ENCODE measurements at regions not wholly inside any gene's neighbourhood (a gene's known extent, or its start where the extent isn't known, plus 50 kb on each side); places are given as distances from the start of the nearest gene placed in this dataset.

GRCh38 chr7:25877802-25878789, 273.9 kb upstream of the NFE2L3 start:
- no peaks in the 10 kb centered on the region for H3K27me3 ChIP-seq (ENCODE audit: low read length)
- H3K9me2 ChIP-seq (replicated peaks; ENCODE audit: insufficient read depth, low read length): no peaks in the 10 kb centered on the region
- peak overlapping the region; percentile 86 for H3K27ac ChIP-seq (ENCODE audit: low read length)
- H3K4me3 ChIP-seq (ENCODE audit: low read length): peak overlapping the region; percentile 28
- H3K9me3 ChIP-seq (ENCODE audit: low read length): no peaks in the 10 kb centered on the region
- peak; percentile 77 for DNase-seq
- H2AFZ ChIP-seq (ENCODE audit: low read length): peak overlapping the region; percentile 91
- H3K36me3 ChIP-seq (ENCODE audit: insufficient read depth, low read length): no peaks in the 10 kb centered on the region
- no peaks in the 10 kb centered on the region for H4K20me1 ChIP-seq (ENCODE audit: insufficient read depth, low read depth, low read length)
- H3K4me1 ChIP-seq (ENCODE audit: low read length): peaks cover 39% of the 10 kb centered on the region
- peak overlapping the region; percentile 56 for H3K9ac ChIP-seq (ENCODE audit: low read length)
- H3K79me2 ChIP-seq (ENCODE audit: low read length): no peaks in the 10 kb centered on the region
- peak overlapping the region; percentile 67 for H3K4me2 ChIP-seq (ENCODE audit: low read depth, low read length, poor library complexity, severe bottlenecking)

DNA sequence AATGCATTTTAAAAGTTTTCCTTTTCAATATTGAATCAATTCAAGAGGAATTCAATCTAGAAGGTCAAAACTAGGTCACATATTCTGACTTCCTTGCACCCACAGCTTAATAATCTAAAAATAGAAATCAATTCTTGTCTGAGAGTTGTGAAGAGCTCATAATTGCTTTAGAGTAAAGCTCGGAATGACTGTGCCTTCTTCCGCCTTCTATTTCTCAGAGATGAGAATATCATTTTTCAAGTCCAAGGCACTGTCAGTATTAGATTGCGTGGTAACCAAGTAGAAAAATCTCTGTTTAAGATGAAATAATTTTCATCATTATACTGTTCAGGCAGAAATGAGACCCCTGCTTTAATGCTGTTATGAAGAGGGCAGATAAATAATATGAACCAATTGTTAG, 272.2 kb upstream of the NFE2L3 start:
- Histone ChIP-seq H3K79me2 (ENCODE audit: low read length) (no peaks in the 10 kb centered on the region), H3K9me3 (ENCODE audit: low read length) (no peaks in the 10 kb centered on the region), H4K20me1 (ENCODE audit: insufficient read depth, low read depth, low read length) (no peaks in the 10 kb centered on the region), H3K4me1 (ENCODE audit: low read length) (peaks cover 54% of the 10 kb centered on the region), H3K4me2 (ENCODE audit: low read depth, low read length, poor library complexity, severe bottlenecking) (no peak overlapping the region), H3K27ac (ENCODE audit: low read length) (no peak overlapping the region), H3K9me2 (replicated peaks; ENCODE audit: insufficient read depth, low read length) (no peaks in the 10 kb centered on the region), H2AFZ (ENCODE audit: low read length) (no peak overlapping the region), H3K9ac (ENCODE audit: low read length) (no peak overlapping the region), H3K36me3 (ENCODE audit: insufficient read depth, low read length) (no peaks in the 10 kb centered on the region), H3K4me3 (ENCODE audit: low read length) (no peak overlapping the region), H3K27me3 (ENCODE audit: low read length) (no peaks in the 10 kb centered on the region)
- no peak for DNase-seq

GRCh38 chr7:25881317-25882037, 270.5 kb upstream of the NFE2L3 start:
- no peaks in the 10 kb centered on the region for H3K79me2 ChIP-seq (ENCODE audit: low read length)
- H3K9me3 ChIP-seq (ENCODE audit: low read length): no peaks in the 10 kb centered on the region
- no peaks in the 10 kb centered on the region for H3K9me2 ChIP-seq (replicated peaks; ENCODE audit: insufficient read depth, low read length)
- no peak for DNase-seq
- H3K4me1 ChIP-seq (ENCODE audit: low read length): peaks cover 70% of the 10 kb centered on the region
- no peaks in the 10 kb centered on the region for H3K27me3 ChIP-seq (ENCODE audit: low read length)
- no peak overlapping the region for H2AFZ ChIP-seq (ENCODE audit: low read length)
- H3K9ac ChIP-seq (ENCODE audit: low read length): no peak overlapping the region
- no peak overlapping the region for H3K4me3 ChIP-seq (ENCODE audit: low read length)
- H3K27ac ChIP-seq (ENCODE audit: low read length): no peak overlapping the region
- no peaks in the 10 kb centered on the region for H4K20me1 ChIP-seq (ENCODE audit: insufficient read depth, low read depth, low read length)
- H3K36me3 ChIP-seq (ENCODE audit: insufficient read depth, low read length): no peaks in the 10 kb centered on the region
- no peak overlapping the region for H3K4me2 ChIP-seq (ENCODE audit: low read depth, low read length, poor library complexity, severe bottlenecking)

GRCh38 chr7:25882151-25882773, 269.7 kb upstream of the NFE2L3 start:
- H3K36me3 ChIP-seq (ENCODE audit: insufficient read depth, low read length): no peaks in the 10 kb centered on the region
- no peaks in the 10 kb centered on the region for H3K9me2 ChIP-seq (replicated peaks; ENCODE audit: insufficient read depth, low read length)
- H3K79me2 ChIP-seq (ENCODE audit: low read length): no peaks in the 10 kb centered on the region
- no peak overlapping the region for H3K4me3 ChIP-seq (ENCODE audit: low read length)
- H3K9ac ChIP-seq (ENCODE audit: low read length): no peak overlapping the region
- no peaks in the 10 kb centered on the region for H4K20me1 ChIP-seq (ENCODE audit: insufficient read depth, low read depth, low read length)
- no peak overlapping the region for H3K27ac ChIP-seq (ENCODE audit: low read length)
- no peaks in the 10 kb centered on the region for H3K9me3 ChIP-seq (ENCODE audit: low read length)
- no peak overlapping the region for H3K4me2 ChIP-seq (ENCODE audit: low read depth, low read length, poor library complexity, severe bottlenecking)
- H2AFZ ChIP-seq (ENCODE audit: low read length): no peak overlapping the region
- no peaks in the 10 kb centered on the region for H3K27me3 ChIP-seq (ENCODE audit: low read length)
- peaks cover 70% of the 10 kb centered on the region for H3K4me1 ChIP-seq (ENCODE audit: low read length)
- no peak for DNase-seq

DNA sequence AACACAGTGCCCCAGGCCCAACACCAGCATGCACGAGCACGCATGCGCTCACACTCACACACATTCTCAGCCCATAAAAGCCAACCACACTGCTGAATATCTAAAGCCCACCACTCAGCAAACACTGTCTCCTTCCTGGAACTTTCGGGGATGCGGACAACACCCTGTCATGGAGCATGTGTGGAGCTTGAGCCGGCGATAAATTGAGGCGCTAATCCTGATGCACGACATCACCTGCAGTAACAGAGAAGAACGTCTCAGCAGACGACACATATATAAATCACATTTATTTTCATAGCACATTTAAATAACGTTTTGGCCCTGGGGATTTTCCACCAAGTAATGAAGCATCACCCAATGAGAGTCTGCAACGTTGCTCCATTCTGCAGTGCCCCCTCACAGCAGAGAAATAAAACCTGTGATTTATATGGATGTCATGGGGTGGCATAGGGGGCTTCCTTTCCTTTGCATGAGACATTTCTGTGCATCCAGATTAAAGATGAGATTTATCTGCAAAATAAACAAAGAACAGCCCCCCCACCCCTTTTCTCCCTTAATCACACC, 267.7 kb upstream of the NFE2L3 start:
- Histone ChIP-seq H3K36me3 (ENCODE audit: insufficient read depth, low read length) (no peaks in the 10 kb centered on the region), H3K4me3 (ENCODE audit: low read length) (no peak overlapping the region), H4K20me1 (ENCODE audit: insufficient read depth, low read depth, low read length) (no peaks in the 10 kb centered on the region), H3K79me2 (ENCODE audit: low read length) (no peaks in the 10 kb centered on the region), H3K9ac (ENCODE audit: low read length) (no peak overlapping the region), H2AFZ (ENCODE audit: low read length) (no peak overlapping the region), H3K9me2 (replicated peaks; ENCODE audit: insufficient read depth, low read length) (no peaks in the 10 kb centered on the region), H3K27ac (ENCODE audit: low read length) (no peak overlapping the region), H3K27me3 (ENCODE audit: low read length) (no peaks in the 10 kb centered on the region), H3K9me3 (ENCODE audit: low read length) (no peaks in the 10 kb centered on the region), H3K4me2 (ENCODE audit: low read depth, low read length, poor library complexity, severe bottlenecking) (peak overlapping the region; percentile 28), H3K4me1 (ENCODE audit: low read length) (peaks cover 50% of the 10 kb centered on the region)
- peak; percentile 71 for DNase-seq

DNA sequence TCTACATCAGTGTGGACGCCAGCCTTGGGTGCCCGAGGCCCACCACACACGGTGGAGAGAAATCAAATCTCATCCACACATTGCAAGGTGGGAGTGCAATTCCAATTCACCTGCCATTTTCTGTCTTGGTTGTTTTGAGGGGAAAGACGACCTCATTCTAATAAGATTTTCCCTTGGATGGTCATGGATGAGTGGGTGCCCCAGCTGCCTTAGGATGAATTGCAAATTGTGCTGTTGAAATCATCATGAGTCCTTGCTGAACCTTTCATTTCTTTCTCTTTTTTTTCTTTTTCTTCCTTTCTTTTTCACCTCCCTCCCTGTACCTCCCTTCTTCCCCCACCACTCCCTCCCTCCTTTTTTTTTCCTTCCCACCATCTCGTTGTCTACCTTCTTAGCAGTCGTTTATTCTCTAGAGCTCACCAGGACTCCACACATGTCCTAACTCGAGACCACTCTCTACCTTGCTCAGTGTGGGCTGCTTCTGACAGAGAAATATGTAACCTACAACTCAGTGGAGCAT, 266.9 kb upstream of the NFE2L3 start:
- H3K9me2 ChIP-seq (replicated peaks; ENCODE audit: insufficient read depth, low read length): no peaks in the 10 kb centered on the region
- H2AFZ ChIP-seq (ENCODE audit: low read length): no peak overlapping the region
- H4K20me1 ChIP-seq (ENCODE audit: insufficient read depth, low read depth, low read length): no peaks in the 10 kb centered on the region
- no peak overlapping the region for H3K9ac ChIP-seq (ENCODE audit: low read length)
- no peaks in the 10 kb centered on the region for H3K9me3 ChIP-seq (ENCODE audit: low read length)
- DNase-seq: no peak
- H3K27me3 ChIP-seq (ENCODE audit: low read length): no peaks in the 10 kb centered on the region
- H3K4me1 ChIP-seq (ENCODE audit: low read length): peaks cover 50% of the 10 kb centered on the region
- H3K27ac ChIP-seq (ENCODE audit: low read length): no peak overlapping the region
- H3K4me2 ChIP-seq (ENCODE audit: low read depth, low read length, poor library complexity, severe bottlenecking): peak overlapping the region; percentile 28
- no peaks in the 10 kb centered on the region for H3K36me3 ChIP-seq (ENCODE audit: insufficient read depth, low read length)
- H3K4me3 ChIP-seq (ENCODE audit: low read length): no peak overlapping the region
- no peaks in the 10 kb centered on the region for H3K79me2 ChIP-seq (ENCODE audit: low read length)

DNA sequence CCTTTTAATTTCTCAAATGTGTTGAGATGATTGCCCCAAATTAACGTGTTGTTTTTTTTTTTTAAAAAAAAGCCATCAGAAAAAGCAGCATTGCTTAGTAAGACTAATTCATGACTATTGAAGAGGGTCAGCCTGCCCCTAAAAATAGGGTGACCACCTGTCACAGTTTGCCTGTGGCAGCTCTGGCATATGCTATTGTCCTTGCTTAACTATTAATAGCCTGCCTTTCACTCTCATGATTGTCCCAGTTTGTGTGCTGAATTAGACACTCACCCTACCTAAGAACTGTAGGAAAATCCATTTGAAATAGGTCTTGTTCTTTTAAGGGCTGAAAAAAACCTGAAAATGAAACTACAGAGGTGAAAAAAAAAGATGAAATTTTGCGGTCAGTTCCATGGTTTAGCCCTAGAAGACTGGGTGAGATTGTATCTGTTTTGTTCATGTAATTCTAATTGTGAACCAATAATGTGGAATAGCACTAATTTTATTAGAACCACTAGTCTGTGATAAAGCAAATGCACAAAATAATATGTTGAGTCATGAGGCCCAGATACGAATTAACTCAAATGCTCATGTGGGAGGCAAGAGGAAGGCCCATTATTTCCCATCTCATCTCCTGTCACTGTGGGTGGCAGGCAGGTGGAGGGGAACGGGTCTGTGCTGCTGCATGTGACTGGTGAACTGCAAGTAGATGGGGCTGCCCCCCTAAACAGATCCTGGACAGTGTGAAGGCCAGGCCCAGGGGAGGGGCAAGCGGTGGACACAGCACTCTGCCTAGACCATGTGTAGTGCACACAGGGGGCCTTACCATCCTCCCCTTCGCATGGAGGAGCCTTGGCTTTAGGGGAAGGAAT, 265.4 kb upstream of the NFE2L3 start:
- H3K79me2 ChIP-seq (ENCODE audit: low read length): no peaks in the 10 kb centered on the region
- no peaks in the 10 kb centered on the region for H3K36me3 ChIP-seq (ENCODE audit: insufficient read depth, low read length)
- no peaks in the 10 kb centered on the region for H3K27me3 ChIP-seq (ENCODE audit: low read length)
- H3K4me2 ChIP-seq (ENCODE audit: low read depth, low read length, poor library complexity, severe bottlenecking): no peak overlapping the region
- H3K4me1 ChIP-seq (ENCODE audit: low read length): peaks cover 43% of the 10 kb centered on the region
- no peaks in the 10 kb centered on the region for H4K20me1 ChIP-seq (ENCODE audit: insufficient read depth, low read depth, low read length)
- H3K27ac ChIP-seq (ENCODE audit: low read length): no peak overlapping the region
- H3K9ac ChIP-seq (ENCODE audit: low read length): no peak overlapping the region
- no peak for DNase-seq
- no peak overlapping the region for H2AFZ ChIP-seq (ENCODE audit: low read length)
- no peaks in the 10 kb centered on the region for H3K9me3 ChIP-seq (ENCODE audit: low read length)
- H3K4me3 ChIP-seq (ENCODE audit: low read length): no peak overlapping the region
- H3K9me2 ChIP-seq (replicated peaks; ENCODE audit: insufficient read depth, low read length): no peaks in the 10 kb centered on the region
